ENCODE measurements at regions not wholly inside any gene's neighbourhood (a gene's known extent, or its start where the extent isn't known, plus 50 kb on each side); places are given as distances from the start of the nearest gene placed in this dataset.

DNA sequence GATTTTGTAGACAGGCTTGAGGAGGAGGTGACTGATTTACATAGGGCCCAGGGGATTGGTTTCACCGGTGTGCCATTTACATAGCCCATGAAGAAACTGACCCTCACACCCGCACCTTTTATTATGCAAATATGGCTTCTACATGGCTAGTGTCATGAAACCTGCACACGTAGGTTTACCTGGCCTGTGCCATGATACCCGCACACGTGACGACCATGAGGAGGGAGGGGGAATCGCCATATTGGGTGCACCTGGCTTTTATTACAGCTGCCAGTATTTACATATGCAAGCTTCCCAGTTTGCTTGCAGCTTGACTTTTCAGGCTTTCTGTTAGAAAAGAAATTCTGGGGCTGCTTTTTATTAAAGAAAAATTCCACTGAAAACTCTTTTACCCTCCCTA lies 359.7 kb downstream of the ADAM29 start:
- no peak for TF ChIP-seq POLR2AphosphoS5 (IDR thresholded peaks at IDR 0.05)
- TF ChIP-seq, protein P1, sequence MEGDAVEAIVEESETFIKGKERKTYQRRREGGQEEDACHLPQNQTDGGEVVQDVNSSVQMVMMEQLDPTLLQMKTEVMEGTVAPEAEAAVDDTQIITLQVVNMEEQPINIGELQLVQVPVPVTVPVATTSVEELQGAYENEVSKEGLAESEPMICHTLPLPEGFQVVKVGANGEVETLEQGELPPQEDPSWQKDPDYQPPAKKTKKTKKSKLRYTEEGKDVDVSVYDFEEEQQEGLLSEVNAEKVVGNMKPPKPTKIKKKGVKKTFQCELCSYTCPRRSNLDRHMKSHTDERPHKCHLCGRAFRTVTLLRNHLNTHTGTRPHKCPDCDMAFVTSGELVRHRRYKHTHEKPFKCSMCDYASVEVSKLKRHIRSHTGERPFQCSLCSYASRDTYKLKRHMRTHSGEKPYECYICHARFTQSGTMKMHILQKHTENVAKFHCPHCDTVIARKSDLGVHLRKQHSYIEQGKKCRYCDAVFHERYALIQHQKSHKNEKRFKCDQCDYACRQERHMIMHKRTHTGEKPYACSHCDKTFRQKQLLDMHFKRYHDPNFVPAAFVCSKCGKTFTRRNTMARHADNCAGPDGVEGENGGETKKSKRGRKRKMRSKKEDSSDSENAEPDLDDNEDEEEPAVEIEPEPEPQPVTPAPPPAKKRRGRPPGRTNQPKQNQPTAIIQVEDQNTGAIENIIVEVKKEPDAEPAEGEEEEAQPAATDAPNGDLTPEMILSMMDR (IDR thresholded peaks at IDR 0.05), result no peak
